Heart right ventricle (tissue), 16 donors: ENCODE measurements at regions not wholly inside any gene's neighbourhood (a gene's known extent, or its start where the extent isn't known, plus 50 kb on each side); places are given as distances from the start of the nearest gene placed in this dataset.

ENCODE experiments used
- ATAC-seq, 8 donors: fragments of 200-7000 bp; cut with Tn5 transposase; one replicate each; pipeline ENCODE4 v1.9.1; 2020; ENCODE audit warnings: mild to moderate bottlenecking in 8 of 8, moderate library complexity in 8 of 8, moderate number of reproducible peaks in 1 of 8
- DNase-seq, 2 donors: peaks; one replicate each; pipeline ENCODE4 v3.0.0-alpha.2; 2020
- H3K27ac ChIP-seq, 10 donors: fragments of 200-600 bp; sonication (generic) in 2 of 10; one replicate each; pipeline versions ENCODE4 v1.5.0 to v1.8.0; 2020 to 2022; ENCODE audit warnings: mild to moderate bottlenecking in 3 of 10
- H3K27me3 ChIP-seq, 7 donors: fragments of 200-600 bp; one replicate each; pipeline ENCODE4 v1.8.0; 2021 to 2022; ENCODE audit warnings: mild to moderate bottlenecking in 2 of 7
- H3K36me3 ChIP-seq, 9 donors: fragments of 200-600 bp; sonication (generic) in 1 of 9; one replicate each; pipeline versions ENCODE4 v1.5.0 to v1.8.0; 2020 to 2022; ENCODE audit warnings: mild to moderate bottlenecking in 2 of 9
- H3K4me1 ChIP-seq, 9 donors: fragments of 200-600 bp; sonication (generic) in 1 of 9; one replicate each; pipeline versions ENCODE4 v1.5.0 to v1.8.0; 2020 to 2022; ENCODE audit warnings: mild to moderate bottlenecking in 4 of 9
- H3K4me3 ChIP-seq, 10 donors: fragments of 200-600 bp; sonication (generic) in 2 of 10; one replicate each; pipeline versions ENCODE4 v1.5.0 to v1.8.0; 2020 to 2022; ENCODE audit warnings: mild to moderate bottlenecking in 7 of 10, moderate library complexity in 2 of 10
- H3K9me3 ChIP-seq, 11 donors: fragments of 200-600 bp in 10 of 11; sonication (generic) in 2 of 11; one replicate each; pipeline versions ENCODE4 v1.5.0 to v1.8.0; 2013 to 2022; ENCODE audit warnings: mild to moderate bottlenecking in 2 of 11, control low read depth in 1 of 11, moderate library complexity in 1 of 11
- WGBS, 2 donors: extraction: QIAGEN DNeasy Blood & Tissue Kit; methylation state at CpG; one replicate each; pipeline ENCODE4 v1.1.7; 2013; ENCODE audit warnings: inconsistent platforms in 1 of 2; 5-methylcytosine and 5-hydroxymethylcytosine counted together
- intact Hi-C, 10 donors: fragments of 100-400 bp; cut with DNase I; formaldehyde crosslinking; loops; one replicate each; pipeline versions ENCODE4 v1.11.1 to v1.14.2; 2022
- TF ChIP-seq, protein P1 (sequence below), 9 donors: fragments of 200-600 bp; sonication (generic) in 2 of 9; IDR thresholded peaks; one replicate each; pipeline versions ENCODE4 v1.5.0 to v1.8.0; 2021 to 2022; ENCODE audit warnings: antibody characterized with exemption in 9 of 9, mild to moderate bottlenecking in 5 of 9, moderate library complexity in 1 of 9
- donor health status: Arrhythmogenic right ventricular cardiomyopathy.
- donor health status: ischemic (EF 13 %, LVEDD 7.1; RV severe dilation, severe dysfunction).
- donor health status: healthy with polysubstance abuse.
- donor health status: DM: no; HTN: yes; CAD: no.
- donor health status: DM: no; HTN: no; CAD: no.
- donor health status: ischemic (EF 25% LVEDD 6.9; RV normal size, moderate dysfunction).
- donor health status: ischemic (EF 25% LVEDD 5.7; RV mildly dilated, moderate dysfunction).
- donor health status: healthy.
- donor health status: DM: yes; HTN: yes; CAD: no.
- donor health status: Ischemic cardiomyopathy.
- donor health status: ischemic (EF 35%, LVEDD 5.7; RV mildly dilated, moderate dysfunction).
- donor health status: nonischemic (EF 11% LVEDD 7.7; RV severe dilation, severe dysfunction).
- donor health status: DM: yes; HTN: yes; CAD: no.
- donor health status: PGD.
- donor health status: ischemic (EF 29% LVEDD 5.4; RV normal size, mild dysfunction).
- donor health status: nonischemic (EF 23%, LVEDD 6.1; RV moderate dilation, normal function).

DNA sequence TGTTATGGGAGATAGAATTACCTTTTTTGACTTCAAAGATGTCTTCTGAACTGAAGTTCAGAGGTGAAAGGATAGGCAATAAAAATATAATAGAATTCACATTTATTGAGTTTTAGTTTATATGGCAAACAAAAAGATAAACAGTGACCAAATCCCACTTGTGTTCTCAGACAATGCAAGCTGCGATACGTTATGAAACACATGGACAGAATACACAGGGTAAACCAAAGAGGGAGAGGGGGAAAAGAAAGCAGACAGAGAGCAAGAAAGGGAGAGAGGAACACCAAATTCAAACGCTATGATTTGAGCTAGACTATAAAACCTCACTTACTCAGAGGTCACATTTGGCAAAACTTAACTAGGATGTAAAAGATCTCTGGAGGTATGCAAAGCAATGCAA is 238.2 kb upstream of the FLRT2 start:
- intact Hi-C loops, result no loop called here
- Histone ChIP-seq H3K27ac (no peak overlapping the region), H3K27me3 (no peaks in the 10 kb centered on the region), H3K4me3 (no peak overlapping the region), H3K9me3 (peaks cover 0 to 4% (median 0%) of the 10 kb centered on the region in 11 donors), H3K4me1 (peaks cover 0 to 8% (median 0%) of the 10 kb centered on the region in 9 donors), H3K36me3 (no peaks in the 10 kb centered on the region)
- WGBS, 2 donors, result 91 to 92% methylated on average over 3 of the region's 3 CpGs
- no peak for ATAC-seq
- no peak for DNase-seq
- TF ChIP-seq, protein P1, sequence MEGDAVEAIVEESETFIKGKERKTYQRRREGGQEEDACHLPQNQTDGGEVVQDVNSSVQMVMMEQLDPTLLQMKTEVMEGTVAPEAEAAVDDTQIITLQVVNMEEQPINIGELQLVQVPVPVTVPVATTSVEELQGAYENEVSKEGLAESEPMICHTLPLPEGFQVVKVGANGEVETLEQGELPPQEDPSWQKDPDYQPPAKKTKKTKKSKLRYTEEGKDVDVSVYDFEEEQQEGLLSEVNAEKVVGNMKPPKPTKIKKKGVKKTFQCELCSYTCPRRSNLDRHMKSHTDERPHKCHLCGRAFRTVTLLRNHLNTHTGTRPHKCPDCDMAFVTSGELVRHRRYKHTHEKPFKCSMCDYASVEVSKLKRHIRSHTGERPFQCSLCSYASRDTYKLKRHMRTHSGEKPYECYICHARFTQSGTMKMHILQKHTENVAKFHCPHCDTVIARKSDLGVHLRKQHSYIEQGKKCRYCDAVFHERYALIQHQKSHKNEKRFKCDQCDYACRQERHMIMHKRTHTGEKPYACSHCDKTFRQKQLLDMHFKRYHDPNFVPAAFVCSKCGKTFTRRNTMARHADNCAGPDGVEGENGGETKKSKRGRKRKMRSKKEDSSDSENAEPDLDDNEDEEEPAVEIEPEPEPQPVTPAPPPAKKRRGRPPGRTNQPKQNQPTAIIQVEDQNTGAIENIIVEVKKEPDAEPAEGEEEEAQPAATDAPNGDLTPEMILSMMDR (IDR thresholded peaks at IDR 0.05), result no peak

DNA sequence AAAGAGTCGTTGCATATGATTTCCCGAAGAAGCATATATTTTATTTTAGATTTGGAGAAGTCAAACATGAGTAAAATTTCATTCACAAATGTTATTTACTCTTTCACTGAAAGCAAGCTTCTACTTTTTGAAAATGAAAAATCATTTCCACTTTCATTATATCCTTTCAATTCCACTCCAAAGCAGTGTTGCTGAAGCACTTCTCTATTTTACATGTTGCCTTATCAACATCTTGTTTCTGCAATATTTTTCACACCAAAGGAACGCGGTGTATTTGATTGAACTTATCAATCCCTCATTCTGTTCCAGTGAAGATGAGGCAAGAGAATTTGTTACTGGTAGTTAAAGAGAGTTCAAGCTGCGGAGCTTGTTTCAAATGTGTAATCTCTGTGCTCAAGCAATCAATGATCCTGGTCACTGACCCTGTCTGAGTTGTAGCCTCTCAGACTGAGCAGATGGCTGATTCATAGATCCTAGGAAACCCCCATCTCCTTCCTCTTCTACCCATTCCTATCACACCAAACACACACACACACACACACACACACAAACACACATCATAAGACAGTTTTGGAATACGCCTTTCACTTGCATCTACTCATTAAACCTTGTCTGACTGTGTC is 236.2 kb upstream of the FLRT2 start:
- 81 to 85% methylated on average over 6 of the region's 6 CpGs for WGBS, 2 donors
- TF ChIP-seq, protein P1 (IDR thresholded peaks at IDR 0.05), result no peak
- ATAC-seq, result no peak
- Histone ChIP-seq H3K27me3 (no peaks in the 10 kb centered on the region), H3K4me3 (no peak overlapping the region), H3K4me1 (peaks cover 0 to 9% (median 0%) of the 10 kb centered on the region in 9 donors), H3K27ac (no peak overlapping the region), H3K9me3 (peaks cover 0 to 5% (median 0%) of the 10 kb centered on the region in 11 donors), H3K36me3 (no peaks in the 10 kb centered on the region)
- DNase-seq, result no peak
- intact Hi-C loops, result no loop called here

DNA sequence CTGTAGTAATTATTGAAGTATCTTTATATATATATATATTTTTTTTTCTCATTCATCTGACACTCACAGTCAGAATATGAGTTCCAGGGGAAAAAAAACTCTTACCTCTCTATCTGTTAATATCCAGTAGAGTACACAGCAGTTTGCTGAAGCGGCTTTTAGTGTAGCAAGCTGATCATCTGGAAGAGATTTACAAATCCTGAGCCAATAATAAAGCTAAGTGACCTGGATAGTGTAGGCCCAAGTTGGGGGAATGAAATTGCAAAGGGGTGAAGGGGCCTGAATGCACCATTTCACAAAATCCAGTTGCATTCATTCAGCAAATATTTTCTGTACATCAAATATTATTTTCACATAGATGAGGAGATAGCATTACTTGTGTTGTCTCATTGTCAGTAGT is 234.6 kb upstream of the FLRT2 start:
- ATAC-seq (no peak), DNase-seq (no peak)
- Histone ChIP-seq H3K27me3 (no peaks in the 10 kb centered on the region), H3K36me3 (no peaks in the 10 kb centered on the region), H3K4me3 (no peak overlapping the region), H3K27ac (no peak overlapping the region), H3K9me3 (peaks cover 0 to 5% (median 0%) of the 10 kb centered on the region in 11 donors), H3K4me1 (peaks cover 0 to 9% (median 0%) of the 10 kb centered on the region in 9 donors)
- WGBS, 2 donors, result 93 to 97% methylated on average over 1 of the region's 1 CpG
- intact Hi-C loops, result no loop called here
- TF ChIP-seq, protein P1 (IDR thresholded peaks at IDR 0.05), result no peak

DNA sequence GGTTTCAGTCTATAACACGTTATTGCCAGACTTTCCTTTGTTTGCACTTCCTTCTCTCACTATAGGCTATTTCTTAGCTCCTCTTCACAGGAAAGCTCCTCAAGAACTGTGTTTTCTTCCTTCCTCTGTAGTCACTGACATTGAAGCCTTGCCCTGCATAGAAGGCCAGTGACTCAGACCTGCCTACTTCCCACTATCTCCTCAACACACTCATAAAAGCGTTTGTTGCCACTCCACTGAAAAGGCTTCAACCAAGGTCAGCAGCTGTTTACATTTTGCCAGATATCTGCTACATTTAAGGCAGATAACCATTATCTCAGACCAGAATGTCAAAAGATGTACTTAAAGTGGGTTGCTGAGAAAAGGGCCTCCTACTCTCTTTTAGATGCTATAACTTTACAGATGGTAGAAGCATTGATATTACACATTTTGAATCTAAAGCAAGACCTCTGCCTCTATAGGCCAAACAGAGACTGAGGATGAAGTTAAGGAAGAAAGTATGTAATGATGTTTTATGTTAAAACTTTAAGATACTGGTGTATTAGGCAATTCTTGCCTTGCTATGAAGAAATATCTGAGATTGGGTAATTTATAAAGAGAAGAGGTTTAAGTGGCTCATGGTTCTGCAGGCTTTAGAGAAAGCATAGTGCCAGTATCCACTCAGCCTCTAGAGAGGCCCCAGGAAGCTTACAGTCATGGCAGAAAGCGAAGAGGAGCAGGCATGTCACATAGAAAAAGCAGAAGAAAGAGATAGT is 233.3 kb upstream of the FLRT2 start:
- 52 to 70% methylated on average over 3 of the region's 3 CpGs for WGBS, 2 donors
- intact Hi-C loops, result no loop called here
- no peak overlapping the region for H3K27ac ChIP-seq
- no peak for DNase-seq
- no peak overlapping the region for H3K4me3 ChIP-seq
- H3K27me3 ChIP-seq, result no peaks in the 10 kb centered on the region
- TF ChIP-seq, protein P1 (IDR thresholded peaks at IDR 0.05), result no peak
- H3K4me1 ChIP-seq, result peaks cover 0 to 9% (median 0%) of the 10 kb centered on the region in 9 donors
- ATAC-seq, result no peak
- H3K9me3 ChIP-seq, result peaks cover 0 to 5% (median 0%) of the 10 kb centered on the region in 11 donors
- H3K36me3 ChIP-seq, result no peaks in the 10 kb centered on the region
